Upper lobe of left lung (tissue), 4 donors: ENCODE measurements at regions not wholly inside any gene's neighbourhood (a gene's known extent, or its start where the extent isn't known, plus 50 kb on each side); places are given as distances from the start of the nearest gene placed in this dataset.

Experiments used
- CTCF ChIP-seq, 6 experiments: fragments of 450-650 bp in 4 of 6; fragments of 200-600 bp in 2 of 6; sonication (generic) in 2 of 6; IDR thresholded peaks; one replicate each; pipeline ENCODE4 v1.5.1; 2016 to 2019; ENCODE audit warnings: antibody characterized with exemption in 6 of 6
- POLR2A ChIP-seq, 4 donors: fragments of 450-650 bp; IDR thresholded peaks; one replicate each; pipeline ENCODE4 v1.5.1; 2016 to 2017; ENCODE audit warnings: antibody characterized with exemption in 4 of 4, mild to moderate bottlenecking in 2 of 4

DNA sequence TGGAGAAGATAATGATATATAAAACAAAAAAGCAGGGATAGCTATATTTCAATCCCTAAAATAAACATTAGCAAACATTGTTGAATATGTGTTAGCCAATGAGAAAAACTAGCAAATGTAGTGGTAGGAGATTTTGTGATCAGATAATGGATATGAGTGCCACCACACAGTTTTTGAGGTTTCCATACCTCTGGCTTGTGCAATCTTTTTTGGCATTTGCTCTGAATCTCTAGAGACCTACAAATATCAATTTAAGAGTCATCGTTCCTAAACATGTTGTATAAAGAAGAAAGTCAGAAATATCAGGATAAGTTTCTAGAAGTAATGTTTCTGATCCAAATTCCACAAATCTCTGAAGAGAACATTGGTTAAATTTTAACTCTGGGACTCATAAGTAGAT is 308.7 kb downstream of the PDGFC start:
- TF ChIP-seq POLR2A (IDR thresholded peaks at IDR 0.05) (no peak), CTCF (IDR thresholded peaks at IDR 0.05) (no peak)
